Activated T-cell treated with anti-CD3 and anti-CD28 coated beads for 1 hour (primary cell): ENCODE measurements at regions not wholly inside any gene's neighbourhood (a gene's known extent, or its start where the extent isn't known, plus 50 kb on each side); places are given as distances from the start of the nearest gene placed in this dataset.

Experiments
- DNase-seq: peaks from one replicate; pipeline ENCODE4 v3.0.0-alpha.2; 2020; ENCODE audit warnings: low read depth

- DNase-seq, result no peak
Observed at GRCh38 chr20:60371384-60371783, 413.2 kb downstream of the CDH26 start.

GRCh38 chr20:60372275-60372674 lies 414.1 kb downstream of the CDH26 start:
- DNase-seq, result no peak

- no peak for DNase-seq
Observed at GRCh38 chr20:60372822-60373221, 414.6 kb downstream of the CDH26 start.

GRCh38 chr20:60378620-60379019 lies 420.4 kb downstream of the CDH26 start:
- no peak for DNase-seq

GRCh38 chr20:60381643-60382400 lies 423.6 kb downstream of the CDH26 start:
- DNase-seq, result no peak

- no peak for DNase-seq
Observed at GRCh38 chr20:60389441-60389840, 431.2 kb downstream of the CDH26 start.

- no peak for DNase-seq
Observed at GRCh38 chr20:60389882-60390281, 431.7 kb downstream of the CDH26 start.

GRCh38 chr20:60395991-60396390 lies 437.8 kb downstream of the CDH26 start:
- no peak for DNase-seq

GRCh38 chr20:60400567-60400966 lies 442.3 kb downstream of the CDH26 start:
- DNase-seq, result no peak

GRCh38 chr20:60402189-60403058 lies 444.2 kb downstream of the CDH26 start:
- no peak for DNase-seq

- no peak for DNase-seq
Observed at GRCh38 chr20:60403105-60403741, 445.0 kb downstream of the CDH26 start.

- no peak for DNase-seq
Observed at GRCh38 chr20:60407011-60407771, 449.0 kb downstream of the CDH26 start.

- DNase-seq, result no peak
Observed at GRCh38 chr20:60407938-60408337, 449.7 kb downstream of the CDH26 start.

- no peak for DNase-seq
Observed at GRCh38 chr20:60408435-60408834, 450.2 kb downstream of the CDH26 start.

GRCh38 chr20:60410618-60411264 lies 452.5 kb downstream of the CDH26 start:
- DNase-seq, result no peak

- DNase-seq, result no peak
Observed at GRCh38 chr20:60411813-60412212, 453.6 kb downstream of the CDH26 start.

- DNase-seq, result no peak
Observed at GRCh38 chr20:60420676-60421229, 462.5 kb downstream of the CDH26 start.

- no peak for DNase-seq
Observed at GRCh38 chr20:60422848-60423247, 464.6 kb downstream of the CDH26 start.

- DNase-seq, result no peak
Observed at GRCh38 chr20:60424267-60424902, 466.2 kb downstream of the CDH26 start.

GRCh38 chr20:60427516-60427915 lies 469.3 kb downstream of the CDH26 start:
- no peak for DNase-seq

GRCh38 chr20:60428651-60429050 lies 470.4 kb downstream of the CDH26 start:
- DNase-seq, result no peak
